ENCODE measurements at regions not wholly inside any gene's neighbourhood (a gene's known extent, or its start where the extent isn't known, plus 50 kb on each side); places are given as distances from the start of the nearest gene placed in this dataset.

DNA sequence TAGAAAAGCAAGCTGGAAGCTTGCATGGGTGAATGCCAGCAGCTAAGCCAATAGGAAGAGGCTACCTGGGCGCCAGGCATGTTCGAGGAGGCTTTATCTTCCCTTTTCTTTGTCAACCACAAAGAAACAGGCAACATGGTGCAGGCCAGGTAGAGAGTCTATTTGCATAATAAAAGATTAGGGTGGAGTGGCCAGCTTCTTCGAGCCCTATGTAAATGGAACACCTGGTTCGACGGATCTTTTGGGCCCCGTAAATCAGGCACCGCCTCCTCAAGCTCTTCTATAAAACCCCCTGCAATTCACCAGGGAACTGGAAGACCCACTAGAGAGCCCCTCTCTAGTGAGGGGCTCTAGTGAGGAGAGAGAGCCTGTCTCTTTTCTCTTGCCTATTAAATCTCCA is 1106.2 kb upstream of the CELF2 start:
- TF ChIP-seq EZH2 (IDR thresholded peaks at IDR 0.05; ENCODE audit: insufficient read depth, poor library complexity, severe bottlenecking) (no peak), EZH2phosphoT487 (IDR thresholded peaks at IDR 0.05; ENCODE audit: insufficient read depth, low read depth) (no peak)
